CD14-positive monocyte (primary cell): ENCODE measurements at regions not wholly inside any gene's neighbourhood (a gene's known extent, or its start where the extent isn't known, plus 50 kb on each side); places are given as distances from the start of the nearest gene placed in this dataset.

Source experiments
- DNase-seq, 3 donors: peaks; one replicate each; pipeline ENCODE4 v3.0.0-alpha.2; 2011 to 2022
- H2AFZ ChIP-seq: 2 replicates; pipeline ENCODE4 v1.6.0; 2012; ENCODE audit warnings: mild to moderate bottlenecking, low read depth, low read length, inconsistent platforms; ENCODE audit not compliant: insufficient read depth, poor library complexity, severe bottlenecking
- H3K27ac ChIP-seq, 2 donors: 1 replicate in 1 of 2; 2 replicates in 1 of 2; pipeline ENCODE4 v1.5.1; 2012 to 2013; ENCODE audit warnings: low read length in 2 of 2, control low read depth in 1 of 2, inconsistent platforms in 1 of 2, low read depth in 1 of 2, mild to moderate bottlenecking in 1 of 2
- H3K27me3 ChIP-seq, 2 donors: one replicate each; pipeline versions ENCODE4 v1.6.0 to v1.6.1; 2011 to 2013; ENCODE audit warnings: low read length in 2 of 2; ENCODE audit not compliant: control insufficient read depth in 2 of 2, insufficient read depth in 2 of 2
- H3K36me3 ChIP-seq, 2 donors: replicated peaks in 1 of 2; 1 replicate in 1 of 2; 2 replicates in 1 of 2; pipeline versions ENCODE4 v1.5.1 to v1.6.1; 2012 to 2013; ENCODE audit warnings: low read length in 2 of 2, control low read depth in 1 of 2, inconsistent platforms in 1 of 2, mild to moderate bottlenecking in 1 of 2; ENCODE audit not compliant: insufficient read depth in 2 of 2, control insufficient read depth in 1 of 2
- H3K4me1 ChIP-seq, 2 donors: 1 replicate in 1 of 2; 2 replicates in 1 of 2; pipeline versions ENCODE4 v1.5.1 to v1.6.1; 2012 to 2013; ENCODE audit warnings: low read length in 2 of 2, control low read depth in 1 of 2, inconsistent platforms in 1 of 2, mild to moderate bottlenecking in 1 of 2, moderate library complexity in 1 of 2; ENCODE audit not compliant: insufficient read depth in 2 of 2, control insufficient read depth in 1 of 2
- H3K4me2 ChIP-seq: replicated peaks from 2 replicates; pipeline ENCODE3; 2012; ENCODE audit warnings: low read length, moderate library complexity, mild to moderate bottlenecking; ENCODE audit not compliant: poor library complexity, severe bottlenecking; ENCODE audit errors: extremely low read depth
- H3K4me3 ChIP-seq, 3 experiments: fragments of 200-600 bp in 1 of 3; sonication (generic) in 1 of 3; replicated peaks in 1 of 3; 1 replicate in 2 of 3; 2 replicates in 1 of 3; pipeline ENCODE4 v1.5.1; 2011 to 2013; ENCODE audit warnings: low read length in 3 of 3, mild to moderate bottlenecking in 3 of 3, control low read depth in 2 of 3, low read depth in 2 of 3, inconsistent platforms in 1 of 3, moderate library complexity in 1 of 3
- H3K79me2 ChIP-seq: 2 replicates; pipeline ENCODE4 v1.6.0; 2012; ENCODE audit warnings: mild to moderate bottlenecking, control low read depth, inconsistent platforms, low read length, moderate library complexity; ENCODE audit not compliant: insufficient read depth
- H3K9ac ChIP-seq: 2 replicates; pipeline ENCODE4 v1.6.0; 2017; ENCODE audit warnings: low read length, mild to moderate bottlenecking; ENCODE audit not compliant: insufficient read depth, poor library complexity, severe bottlenecking
- H3K9me3 ChIP-seq, 2 donors: replicated peaks in 1 of 2; 1 replicate in 1 of 2; 2 replicates in 1 of 2; pipeline versions ENCODE4 v1.5.1 to v1.6.1; 2012 to 2013; ENCODE audit warnings: low read length in 2 of 2, control low read depth in 1 of 2; ENCODE audit not compliant: control insufficient read depth in 1 of 2, insufficient read depth in 1 of 2
- H4K20me1 ChIP-seq: 2 replicates; pipeline ENCODE4 v1.6.0; 2012; ENCODE audit warnings: mild to moderate bottlenecking, low read length, control low read depth, moderate library complexity; ENCODE audit not compliant: insufficient read depth
- H3K27ac Mint-ChIP-seq, 7 donors: one replicate each; pipeline ENCODE4 v1.8.0; 2020; ENCODE audit warnings: mild to moderate bottlenecking in 7 of 7, mixed read lengths in 7 of 7, moderate library complexity in 6 of 7, inconsistent platforms in 2 of 7
- H3K27me3 Mint-ChIP-seq, 3 donors: one replicate each; pipeline ENCODE4 v1.8.0; 2021 to 2022; ENCODE audit warnings: low read depth in 3 of 3, mild to moderate bottlenecking in 3 of 3, mixed read lengths in 3 of 3, moderate library complexity in 3 of 3, inconsistent platforms in 1 of 3
- H3K36me3 Mint-ChIP-seq, 2 donors: one replicate each; pipeline ENCODE4 v1.8.0; 2020; ENCODE audit warnings: mixed read lengths in 2 of 2, inconsistent platforms in 1 of 2, mild to moderate bottlenecking in 1 of 2
- H3K4me1 Mint-ChIP-seq: one replicate; pipeline ENCODE4 v1.8.0; 2020; ENCODE audit warnings: mild to moderate bottlenecking, mixed read lengths
- H3K4me3 Mint-ChIP-seq, 2 donors: one replicate each; pipeline ENCODE4 v1.8.0; 2020; ENCODE audit warnings: mild to moderate bottlenecking in 2 of 2, mixed read lengths in 2 of 2, moderate library complexity in 1 of 2
- H3K9me3 Mint-ChIP-seq, 7 donors: one replicate each; pipeline ENCODE4 v1.8.0; 2020 to 2022; ENCODE audit warnings: mixed read lengths in 7 of 7, mild to moderate bottlenecking in 6 of 7, moderate library complexity in 6 of 7, inconsistent platforms in 2 of 7
- WGBS: methylation state at CpG from one replicate; pipeline ENCODE4 v1.1.5; 2013; ENCODE audit warnings: missing lambda C conversion rate; ENCODE audit not compliant: insufficient coverage; 5-methylcytosine and 5-hydroxymethylcytosine counted together
- intact Hi-C, 2 donors: fragments of 100-400 bp; cut with micrococcal nuclease; formaldehyde crosslinking; loops; one replicate each; pipeline versions ENCODE4 v1.15.0 to v1.15.1; 2023
- TF ChIP-seq, protein P1 (sequence below): fragments of 200-600 bp; IDR thresholded peaks from one replicate; pipeline ENCODE4 v1.8.0; 2022; ENCODE audit warnings: antibody characterized with exemption, mild to moderate bottlenecking

DNA sequence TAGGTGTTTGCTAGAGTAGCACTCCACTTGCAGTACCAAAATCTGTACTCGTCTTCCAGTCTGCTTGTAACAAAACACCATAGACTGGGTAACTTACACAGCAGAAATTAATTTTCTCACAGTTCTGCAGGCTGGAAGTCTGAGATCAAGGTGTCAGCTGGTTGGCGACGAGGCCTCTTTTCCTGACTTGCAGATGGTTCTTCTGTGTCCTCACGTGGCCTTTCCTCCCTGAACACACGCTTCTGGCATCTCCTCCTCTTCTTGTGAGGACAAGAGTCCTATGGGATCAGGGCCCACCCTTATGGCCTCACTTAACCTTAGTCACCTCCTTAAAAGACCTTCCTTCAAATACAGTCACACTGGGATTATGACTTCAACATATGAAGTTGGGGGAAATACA, 493.5 kb upstream of the MYT1L start:
- H3K9me3 Mint-ChIP-seq, result peaks cover 4 to 13% (median 7%) of the 10 kb centered on the region in 7 donors
- H3K4me3 ChIP-seq, result no peak overlapping the region
- no peak for DNase-seq
- no peak overlapping the region for H2AFZ ChIP-seq
- peaks cover 0 to 7% of the 10 kb centered on the region in 2 donors for H3K9me3 ChIP-seq
- peaks cover 0 to 2% (median 0%) of the 10 kb centered on the region in 3 donors for H3K27me3 Mint-ChIP-seq
- H3K27ac Mint-ChIP-seq, result no peak overlapping the region
- no peak overlapping the region for H3K4me3 Mint-ChIP-seq
- no peaks in the 10 kb centered on the region for H3K4me1 ChIP-seq
- no peaks in the 10 kb centered on the region for H3K4me1 Mint-ChIP-seq
- H3K27me3 ChIP-seq, result no peaks in the 10 kb centered on the region
- H3K36me3 ChIP-seq, result no peaks in the 10 kb centered on the region
- H3K4me2 ChIP-seq, result no peak overlapping the region
- H4K20me1 ChIP-seq, result no peaks in the 10 kb centered on the region
- 74% methylated on average over 3 of the region's 5 CpGs for WGBS
- H3K9ac ChIP-seq, result no peak overlapping the region
- TF ChIP-seq, protein P1, sequence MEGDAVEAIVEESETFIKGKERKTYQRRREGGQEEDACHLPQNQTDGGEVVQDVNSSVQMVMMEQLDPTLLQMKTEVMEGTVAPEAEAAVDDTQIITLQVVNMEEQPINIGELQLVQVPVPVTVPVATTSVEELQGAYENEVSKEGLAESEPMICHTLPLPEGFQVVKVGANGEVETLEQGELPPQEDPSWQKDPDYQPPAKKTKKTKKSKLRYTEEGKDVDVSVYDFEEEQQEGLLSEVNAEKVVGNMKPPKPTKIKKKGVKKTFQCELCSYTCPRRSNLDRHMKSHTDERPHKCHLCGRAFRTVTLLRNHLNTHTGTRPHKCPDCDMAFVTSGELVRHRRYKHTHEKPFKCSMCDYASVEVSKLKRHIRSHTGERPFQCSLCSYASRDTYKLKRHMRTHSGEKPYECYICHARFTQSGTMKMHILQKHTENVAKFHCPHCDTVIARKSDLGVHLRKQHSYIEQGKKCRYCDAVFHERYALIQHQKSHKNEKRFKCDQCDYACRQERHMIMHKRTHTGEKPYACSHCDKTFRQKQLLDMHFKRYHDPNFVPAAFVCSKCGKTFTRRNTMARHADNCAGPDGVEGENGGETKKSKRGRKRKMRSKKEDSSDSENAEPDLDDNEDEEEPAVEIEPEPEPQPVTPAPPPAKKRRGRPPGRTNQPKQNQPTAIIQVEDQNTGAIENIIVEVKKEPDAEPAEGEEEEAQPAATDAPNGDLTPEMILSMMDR, result no peak
- H3K27ac ChIP-seq, result no peak overlapping the region
- H3K79me2 ChIP-seq, result no peaks in the 10 kb centered on the region
- H3K36me3 Mint-ChIP-seq, result no peaks in the 10 kb centered on the region
- intact Hi-C loops, result no loop called here

DNA sequence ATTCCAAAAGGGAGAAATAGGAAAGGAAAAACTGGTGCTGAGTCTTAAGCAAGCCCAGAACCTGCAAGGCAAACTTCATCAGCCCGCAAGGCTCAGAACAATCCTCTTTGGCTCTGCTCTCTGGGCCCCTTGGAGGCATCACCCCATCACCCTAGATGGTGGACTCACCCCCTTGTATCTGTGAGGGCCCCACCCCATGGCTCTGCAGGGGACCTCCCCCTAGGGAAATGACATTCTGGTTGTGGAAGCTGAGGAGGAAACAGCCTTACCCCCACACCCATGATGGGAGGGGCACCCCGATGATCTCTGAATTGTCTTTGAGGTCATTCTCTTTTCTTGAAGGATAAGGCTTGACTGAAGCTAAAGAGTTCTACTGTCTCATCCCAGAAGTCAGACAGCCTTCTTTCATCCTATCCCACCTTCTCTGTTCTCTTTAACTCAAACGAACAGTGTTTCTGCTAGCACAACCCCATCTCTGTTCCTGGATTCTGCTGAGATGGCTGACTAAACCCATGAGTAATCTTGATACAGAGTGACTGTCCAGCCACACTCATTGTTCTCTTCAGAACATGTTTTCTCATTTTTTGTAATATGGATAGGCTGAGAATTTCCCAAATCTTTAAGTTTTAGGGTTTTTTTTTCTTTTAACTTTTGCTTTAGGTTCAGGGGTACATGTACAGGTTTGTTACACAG, 492.1 kb upstream of the MYT1L start:
- WGBS, result 0% methylated on average over 1 of the region's 3 CpGs

More for the DNA sequence above, 492.1 kb upstream of the MYT1L start:
- H4K20me1 ChIP-seq, result no peaks in the 10 kb centered on the region
- no peaks in the 10 kb centered on the region for H3K4me1 ChIP-seq
- TF ChIP-seq, protein P1, result no peak
- H3K4me2 ChIP-seq, result no peak overlapping the region
- Mint-ChIP-seq H3K4me1 (no peaks in the 10 kb centered on the region), H3K4me3 (no peak overlapping the region), H3K27ac (no peak overlapping the region), H3K36me3 (no peaks in the 10 kb centered on the region), H3K9me3 (peaks cover 4 to 11% (median 7%) of the 10 kb centered on the region in 7 donors), H3K27me3 (peaks cover 0 to 1% (median 0%) of the 10 kb centered on the region in 3 donors)
- H3K79me2 ChIP-seq, result no peaks in the 10 kb centered on the region
- H3K9ac ChIP-seq, result no peak overlapping the region
- no peak overlapping the region for H2AFZ ChIP-seq
- no peak overlapping the region for H3K27ac ChIP-seq
- H3K36me3 ChIP-seq, result no peaks in the 10 kb centered on the region
- H3K27me3 ChIP-seq, result no peaks in the 10 kb centered on the region
- peaks cover 0 to 7% of the 10 kb centered on the region in 2 donors for H3K9me3 ChIP-seq
- no peak for DNase-seq
- intact Hi-C loops, result no loop called here
- no peak overlapping the region for H3K4me3 ChIP-seq
